Activated naive CD8-positive, alpha-beta T cell treated with anti-CD3 and anti-CD28 coated beads for 36 hours (primary cell): ENCODE measurements at regions not wholly inside any gene's neighbourhood (a gene's known extent, or its start where the extent isn't known, plus 50 kb on each side); places are given as distances from the start of the nearest gene placed in this dataset.
"Not testable (repeated sequence)": the region's sequence is repeated elsewhere in the genome, so short reads cannot be mapped to it uniquely, and the experiment has no call there.

Experiments used
- DNase-seq: peaks from one replicate; pipeline ENCODE4 v3.0.0; 2021
- H3K27ac Mint-ChIP-seq: one replicate; pipeline ENCODE4 v1.8.0; 2022; ENCODE audit warnings: mild to moderate bottlenecking, moderate library complexity, mixed read lengths
- H3K27me3 Mint-ChIP-seq: one replicate; pipeline ENCODE4 v1.8.0; 2022; ENCODE audit warnings: mild to moderate bottlenecking, mixed read lengths
- H3K36me3 Mint-ChIP-seq: one replicate; pipeline ENCODE4 v1.8.0; 2021; ENCODE audit warnings: mild to moderate bottlenecking, mixed read lengths
- H3K4me1 Mint-ChIP-seq: one replicate; pipeline ENCODE4 v1.8.0; 2021; ENCODE audit warnings: mixed read lengths
- H3K4me3 Mint-ChIP-seq: one replicate; pipeline ENCODE4 v1.8.0; 2022; ENCODE audit warnings: mild to moderate bottlenecking, moderate library complexity, mixed read lengths
- H3K9me3 Mint-ChIP-seq: one replicate; pipeline ENCODE4 v1.8.0; 2022; ENCODE audit warnings: mixed read lengths

GRCh38 chr13:83825676-83826075, 56.6 kb downstream of the SLITRK1 start:
- DNase-seq, result no peak
- Mint-ChIP-seq H3K27ac (no peak overlapping the region), H3K4me1 (no peaks in the 10 kb centered on the region), H3K27me3 (no peaks in the 10 kb centered on the region), H3K9me3 (no peaks in the 10 kb centered on the region), H3K36me3 (no peaks in the 10 kb centered on the region), H3K4me3 (no peak overlapping the region)

- H3K27ac Mint-ChIP-seq, result no peak overlapping the region
- H3K4me3 Mint-ChIP-seq, result no peak overlapping the region
- no peaks in the 10 kb centered on the region for H3K9me3 Mint-ChIP-seq
- DNase-seq, result no peak
- H3K36me3 Mint-ChIP-seq, result no peaks in the 10 kb centered on the region
- H3K27me3 Mint-ChIP-seq, result no peaks in the 10 kb centered on the region
- no peaks in the 10 kb centered on the region for H3K4me1 Mint-ChIP-seq
These were observed 57.7 kb downstream of the SLITRK1 start for GRCh38 chr13:83824560-83824959.

- no peaks in the 10 kb centered on the region for H3K9me3 Mint-ChIP-seq
- no peak for DNase-seq
- H3K36me3 Mint-ChIP-seq, result no peaks in the 10 kb centered on the region
- H3K4me1 Mint-ChIP-seq, result no peaks in the 10 kb centered on the region
- H3K27ac Mint-ChIP-seq, result no peak overlapping the region
- no peak overlapping the region for H3K4me3 Mint-ChIP-seq
- H3K27me3 Mint-ChIP-seq, result no peaks in the 10 kb centered on the region
These were observed 58.2 kb downstream of the SLITRK1 start for GRCh38 chr13:83824120-83824519.

DNA sequence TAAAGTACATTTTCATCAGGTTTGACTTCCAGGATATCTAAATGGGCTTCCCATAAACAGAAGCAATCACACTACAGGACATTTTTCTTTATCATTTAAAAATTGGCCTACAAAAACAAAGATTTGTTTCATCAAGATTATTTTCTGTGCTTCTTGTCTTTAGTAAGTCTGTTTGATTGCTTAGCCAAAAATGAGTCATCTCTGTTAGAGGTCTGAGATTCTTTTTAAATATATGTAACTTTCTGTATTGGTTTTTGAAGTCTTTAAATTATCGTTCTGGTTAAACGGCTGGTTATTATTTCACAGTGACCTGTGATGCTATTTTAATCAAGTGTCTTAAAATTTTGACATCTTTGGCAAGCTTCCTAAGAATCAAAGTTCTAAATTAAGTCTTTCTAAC, 62.7 kb downstream of the SLITRK1 start:
- Mint-ChIP-seq H3K27me3 (no peaks in the 10 kb centered on the region), H3K9me3 (peaks cover 4% of the 10 kb centered on the region), H3K4me1 (no peaks in the 10 kb centered on the region), H3K27ac (no peak overlapping the region), H3K4me3 (no peak overlapping the region), H3K36me3 (no peaks in the 10 kb centered on the region)
- DNase-seq, result no peak

DNA sequence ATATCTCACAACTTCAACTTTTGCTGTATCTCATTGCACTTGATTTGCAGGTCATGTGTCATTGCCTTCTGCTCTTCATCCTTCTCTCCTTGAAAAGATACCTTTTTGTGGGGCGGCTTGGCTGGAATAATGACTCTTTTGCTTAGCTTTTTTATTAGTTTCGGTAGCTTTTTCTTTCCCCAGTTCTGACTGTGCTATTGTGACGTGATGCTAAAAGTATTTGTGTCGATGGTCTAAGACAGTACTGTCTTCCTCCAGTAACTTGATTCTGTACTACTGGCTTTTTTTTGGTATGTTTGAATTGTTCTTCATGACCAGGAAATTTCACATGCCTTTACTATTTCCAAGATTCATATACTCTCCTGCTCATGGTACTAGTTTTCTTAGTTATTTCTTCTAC, 63.1 kb downstream of the SLITRK1 start:
- Mint-ChIP-seq H3K27ac (no peak overlapping the region), H3K9me3 (peaks cover 4% of the 10 kb centered on the region), H3K27me3 (no peaks in the 10 kb centered on the region), H3K4me1 (no peaks in the 10 kb centered on the region), H3K36me3 (no peaks in the 10 kb centered on the region), H3K4me3 (no peak overlapping the region)
- no peak for DNase-seq

DNA sequence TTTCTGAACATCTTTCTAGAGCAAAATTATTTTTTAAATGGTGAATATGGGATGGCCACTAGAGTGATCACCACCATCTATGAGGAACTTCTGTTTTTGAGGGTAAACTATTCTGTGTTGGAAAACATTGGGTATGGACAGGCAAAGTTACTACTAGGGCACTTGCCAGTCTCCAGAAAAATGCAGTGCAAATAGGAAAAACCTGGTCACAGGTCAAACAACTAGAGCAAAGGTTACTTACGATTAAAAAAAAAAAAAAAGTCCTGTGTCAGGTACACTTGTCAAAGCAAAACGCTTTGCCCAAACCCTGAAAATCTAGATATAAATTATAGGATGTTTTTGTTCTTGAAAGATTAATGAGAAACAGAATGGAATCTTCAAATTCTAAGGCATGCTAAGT, 66.2 kb downstream of the SLITRK1 start:
- H3K4me3 Mint-ChIP-seq, result no peak overlapping the region

DNA sequence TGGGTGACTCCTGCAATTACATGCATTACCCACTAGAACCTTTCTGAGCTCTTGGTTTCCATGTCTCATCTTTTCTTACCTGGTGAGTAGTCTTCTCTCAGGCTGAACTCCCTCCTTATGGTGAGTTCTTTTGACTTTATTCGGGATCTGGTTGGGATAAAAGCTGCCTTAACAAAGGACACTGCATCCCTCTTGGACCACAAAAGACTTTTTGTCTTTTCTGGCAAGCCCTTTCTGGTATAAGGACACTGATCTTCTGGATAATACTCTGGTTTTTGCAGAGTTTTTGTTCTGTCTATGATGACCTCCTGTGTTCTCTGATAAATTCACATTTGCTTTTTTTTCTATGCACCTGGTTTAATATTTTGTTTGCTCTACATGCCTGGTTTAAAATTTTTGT, 66.7 kb downstream of the SLITRK1 start:
- no peaks in the 10 kb centered on the region for H3K4me1 Mint-ChIP-seq
- H3K27me3 Mint-ChIP-seq, result no peaks in the 10 kb centered on the region
- H3K9me3 Mint-ChIP-seq, result peaks cover 4% of the 10 kb centered on the region
- DNase-seq, result no peak
- H3K36me3 Mint-ChIP-seq, result no peaks in the 10 kb centered on the region
- no peak overlapping the region for H3K4me3 Mint-ChIP-seq
- H3K27ac Mint-ChIP-seq, result no peak overlapping the region

More for the DNA sequence above, 66.2 kb downstream of the SLITRK1 start:
- Mint-ChIP-seq H3K27me3 (no peaks in the 10 kb centered on the region), H3K27ac (no peak overlapping the region), H3K4me1 (no peaks in the 10 kb centered on the region), H3K36me3 (no peaks in the 10 kb centered on the region), H3K9me3 (peaks cover 4% of the 10 kb centered on the region)
- DNase-seq, result no peak

DNA sequence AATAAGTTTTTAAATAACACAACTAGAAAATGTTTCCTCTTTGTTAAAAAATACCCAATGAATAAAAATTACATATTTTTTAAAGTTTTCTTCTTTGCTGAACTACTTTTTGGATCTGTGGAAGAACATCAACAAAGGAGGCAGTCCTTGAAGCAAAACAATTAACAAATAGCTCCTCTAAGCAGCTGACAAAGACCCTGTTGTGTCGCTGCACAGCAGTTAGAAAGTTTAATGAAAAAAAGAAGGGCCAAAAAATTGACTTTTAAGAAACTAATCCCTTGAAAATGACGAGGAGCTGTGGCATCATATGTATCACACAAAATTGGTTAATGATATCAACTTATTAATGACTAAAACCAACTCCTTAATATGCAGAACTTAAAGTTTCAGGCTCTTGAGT, 72.1 kb downstream of the SLITRK1 start:
- Mint-ChIP-seq H3K9me3 (no peaks in the 10 kb centered on the region), H3K27ac (no peak overlapping the region), H3K27me3 (no peaks in the 10 kb centered on the region), H3K36me3 (no peaks in the 10 kb centered on the region), H3K4me1 (no peaks in the 10 kb centered on the region), H3K4me3 (no peak overlapping the region)
- DNase-seq, result no peak

- Mint-ChIP-seq H3K27ac (no peak overlapping the region), H3K4me3 (no peak overlapping the region), H3K36me3 (no peaks in the 10 kb centered on the region), H3K4me1 (no peaks in the 10 kb centered on the region), H3K27me3 (no peaks in the 10 kb centered on the region), H3K9me3 (no peaks in the 10 kb centered on the region)
- no peak for DNase-seq
These were observed 77.8 kb downstream of the SLITRK1 start for GRCh38 chr13:83804356-83804962.

- H3K9me3 Mint-ChIP-seq, result no peaks in the 10 kb centered on the region
- no peak overlapping the region for H3K27ac Mint-ChIP-seq
- H3K36me3 Mint-ChIP-seq, result no peaks in the 10 kb centered on the region
- no peaks in the 10 kb centered on the region for H3K27me3 Mint-ChIP-seq
- no peak overlapping the region for H3K4me3 Mint-ChIP-seq
- no peaks in the 10 kb centered on the region for H3K4me1 Mint-ChIP-seq
- no peak for DNase-seq
These were observed 83.5 kb downstream of the SLITRK1 start for GRCh38 chr13:83798731-83799130.

GRCh38 chr13:83796364-83796763, 85.9 kb downstream of the SLITRK1 start:
- Mint-ChIP-seq H3K4me3 (no peak overlapping the region), H3K36me3 (no peaks in the 10 kb centered on the region), H3K27me3 (no peaks in the 10 kb centered on the region), H3K4me1 (no peaks in the 10 kb centered on the region), H3K27ac (no peak overlapping the region), H3K9me3 (no peaks in the 10 kb centered on the region)
- DNase-seq, result no peak

DNA sequence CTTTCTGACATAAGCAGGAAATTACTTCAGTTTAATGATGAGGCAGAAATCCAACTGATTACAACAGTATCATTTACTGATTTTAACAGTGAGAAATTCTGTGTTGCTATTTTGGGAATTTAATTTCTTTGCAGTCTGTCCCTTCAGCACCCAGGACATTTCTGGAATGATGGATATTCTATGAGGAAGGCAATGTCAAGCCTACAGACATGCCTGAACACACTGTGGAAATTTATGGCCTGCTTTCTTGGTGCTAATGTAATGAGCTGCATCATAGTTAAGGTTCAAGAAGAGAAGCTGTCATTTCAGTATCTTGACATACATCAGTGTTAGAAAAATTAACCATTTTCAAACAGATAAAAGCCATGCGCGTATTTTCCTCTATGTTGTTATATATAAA, 87.7 kb downstream of the SLITRK1 start:
- Mint-ChIP-seq H3K4me1 (no peaks in the 10 kb centered on the region), H3K9me3 (no peaks in the 10 kb centered on the region), H3K27me3 (no peaks in the 10 kb centered on the region), H3K36me3 (no peaks in the 10 kb centered on the region), H3K4me3 (no peak overlapping the region), H3K27ac (no peak overlapping the region)
- no peak for DNase-seq

DNA sequence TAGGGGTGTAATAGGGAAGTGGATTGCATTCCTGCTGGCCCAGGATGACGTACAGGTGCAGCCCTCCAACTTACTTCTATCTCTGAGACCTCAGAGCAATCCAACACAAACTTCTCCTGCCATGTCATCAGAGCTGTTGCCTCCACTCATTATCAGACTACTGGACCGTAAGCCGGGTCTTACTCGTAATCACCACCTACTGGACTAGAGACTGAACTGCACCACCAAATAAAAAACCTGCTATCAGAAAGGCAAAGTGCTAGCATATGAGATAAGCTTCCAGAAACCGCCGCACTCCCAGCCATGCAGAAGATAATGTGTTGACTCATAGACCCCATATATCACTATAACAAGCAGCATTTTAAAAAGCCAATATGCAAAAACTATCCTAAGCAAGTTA, 102.0 kb downstream of the SLITRK1 start:
- no peak overlapping the region for H3K4me3 Mint-ChIP-seq
- no peak overlapping the region for H3K27ac Mint-ChIP-seq
- H3K9me3 Mint-ChIP-seq, result no peaks in the 10 kb centered on the region
- no peaks in the 10 kb centered on the region for H3K27me3 Mint-ChIP-seq
- no peak for DNase-seq
- no peaks in the 10 kb centered on the region for H3K4me1 Mint-ChIP-seq
- no peaks in the 10 kb centered on the region for H3K36me3 Mint-ChIP-seq

GRCh38 chr13:83773961-83774360, 108.3 kb downstream of the SLITRK1 start:
- Mint-ChIP-seq H3K9me3 (no peaks in the 10 kb centered on the region), H3K4me3 (no peak overlapping the region), H3K27me3 (no peaks in the 10 kb centered on the region), H3K36me3 (no peaks in the 10 kb centered on the region), H3K4me1 (no peaks in the 10 kb centered on the region), H3K27ac (no peak overlapping the region)
- no peak for DNase-seq

GRCh38 chr13:83765796-83766195, 116.5 kb downstream of the SLITRK1 start:
- no peaks in the 10 kb centered on the region for H3K27me3 Mint-ChIP-seq
- no peak overlapping the region for H3K4me3 Mint-ChIP-seq
- no peaks in the 10 kb centered on the region for H3K36me3 Mint-ChIP-seq
- no peak overlapping the region for H3K27ac Mint-ChIP-seq
- no peaks in the 10 kb centered on the region for H3K4me1 Mint-ChIP-seq
- DNase-seq, result no peak
- H3K9me3 Mint-ChIP-seq, result peaks cover 2% of the 10 kb centered on the region

DNA sequence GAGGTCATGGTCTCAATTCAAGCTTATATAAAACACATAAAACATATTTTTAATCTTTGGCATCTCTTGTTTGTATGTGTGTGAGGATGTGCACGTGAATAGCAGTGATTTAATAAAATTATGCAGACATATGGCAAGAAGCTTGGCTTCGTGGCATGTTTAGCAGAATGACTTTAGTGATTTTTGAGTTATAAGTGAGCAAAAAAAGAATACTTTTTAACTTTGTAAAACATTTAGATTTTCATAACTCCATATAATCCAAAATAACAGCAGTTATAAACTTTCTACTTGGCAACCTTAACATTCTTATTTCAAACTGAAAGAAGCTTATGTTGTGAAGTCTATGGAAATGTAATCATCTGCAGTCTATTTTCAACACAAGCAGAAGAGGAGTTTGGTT, 120.6 kb downstream of the SLITRK1 start:
- Mint-ChIP-seq H3K27ac (no peak overlapping the region), H3K9me3 (peaks cover 3% of the 10 kb centered on the region), H3K27me3 (no peaks in the 10 kb centered on the region), H3K36me3 (no peaks in the 10 kb centered on the region), H3K4me1 (no peaks in the 10 kb centered on the region), H3K4me3 (no peak overlapping the region)
- no peak for DNase-seq

- not testable (repeated sequence) for H3K27ac Mint-ChIP-seq, H3K27me3 Mint-ChIP-seq, H3K9me3 Mint-ChIP-seq, H3K4me1 Mint-ChIP-seq, H3K36me3 Mint-ChIP-seq, H3K4me3 Mint-ChIP-seq, DNase-seq
These were observed 127.1 kb downstream of the SLITRK1 start for GRCh38 chr13:83755210-83755609.
